Endothelial cell of umbilical vein (primary cell): ENCODE measurements at regions not wholly inside any gene's neighbourhood (a gene's known extent, or its start where the extent isn't known, plus 50 kb on each side); places are given as distances from the start of the nearest gene placed in this dataset.

ENCODE experiments used
- BruUV-seq: library from RNA; stranded (reverse); fragments of 400-500 nt; replicated peaks from 2 replicates; lab custom pipeline; 2021; lab: Mats Ljungman, UMichigan
- CTCF ChIA-PET: fragments of 300-600, 350-600 bp; sonication (Branson Sonifier 250); formaldehyde crosslinking; loops from one replicate; lab custom pipeline; 2021; ENCODE audit warnings: antibody characterized with exemption, inconsistent platforms; lab: Charles Lee
- POLR2A ChIA-PET: fragments of 300-600, 350-600 bp; sonication (Branson Sonifier 250); formaldehyde crosslinking; loops from one replicate; lab custom pipeline; 2021; ENCODE audit warnings: antibody characterized with exemption, inconsistent platforms; lab: Charles Lee
- DNase-seq: peaks from one replicate; pipeline ENCODE4 v3.0.0-alpha.2; 2011; ENCODE audit warnings: low read depth, low spot score
- FAIRE-seq: peaks from 2 replicates; lab custom pipeline; 2011; peaks lifted over from hg19 to GRCh38; lab: Jason Lieb, UNC
- H2AFZ ChIP-seq: 2 replicates; pipeline ENCODE4 v1.6.0; 2012; ENCODE audit warnings: low read depth, low read length, control low read depth, inconsistent platforms
- H3K27ac ChIP-seq: 2 replicates; pipeline ENCODE4 v1.5.1; 2011; ENCODE audit warnings: low read depth, mild to moderate bottlenecking, control low read depth, low read length, moderate library complexity; ENCODE audit not compliant: insufficient read depth
- H3K27me3 ChIP-seq, 2 experiments: 2 replicates each; pipeline versions ENCODE4 v1.6.0 to v1.6.1; 2011; ENCODE audit warnings: low read length in 2 of 2, mixed read lengths in 1 of 2; ENCODE audit not compliant: control insufficient read depth in 2 of 2, insufficient read depth in 2 of 2
- H3K36me3 ChIP-seq, 2 experiments: 2 replicates in 1 of 2; 3 replicates in 1 of 2; pipeline ENCODE4 v1.5.1; 2011; ENCODE audit warnings: low read length in 2 of 2, mild to moderate bottlenecking in 1 of 2, moderate library complexity in 1 of 2; ENCODE audit not compliant: control insufficient read depth in 2 of 2, insufficient read depth in 2 of 2; ENCODE audit errors: extremely low read depth in 1 of 2
- H3K4me1 ChIP-seq: 3 replicates; pipeline ENCODE4 v1.5.1; 2011; ENCODE audit warnings: mild to moderate bottlenecking, low read length; ENCODE audit not compliant: control insufficient read depth, insufficient read depth; ENCODE audit errors: extremely low read depth
- H3K4me2 ChIP-seq: 2 replicates; pipeline ENCODE4 v1.6.1; 2011; ENCODE audit warnings: low read length, control low read depth, mixed read lengths; ENCODE audit not compliant: insufficient read depth
- H3K4me3 ChIP-seq, 3 experiments: fragments of 200-600 bp in 1 of 3; sonication (generic), shearing (Covaris generic) in 1 of 3; replicated peaks in 1 of 3; 2 replicates each; pipeline ENCODE4 v1.5.1; 2011 to 2016; ENCODE audit warnings: control low read depth in 3 of 3, low read length in 3 of 3, mild to moderate bottlenecking in 2 of 3, inconsistent platforms in 1 of 3, low read depth in 1 of 3, moderate library complexity in 1 of 3; ENCODE audit not compliant: insufficient read depth in 1 of 3
- H3K79me2 ChIP-seq: 2 replicates; pipeline ENCODE4 v1.6.0; 2012; ENCODE audit warnings: low read length, inconsistent platforms; ENCODE audit not compliant: control insufficient read depth, insufficient read depth
- H3K9ac ChIP-seq: replicated peaks from 2 replicates; pipeline ENCODE3; 2011; ENCODE audit warnings: low read length, control low read depth; ENCODE audit not compliant: insufficient read depth; ENCODE audit errors: extremely low read depth
- H3K9me1 ChIP-seq: replicated peaks from 3 replicates; pipeline ENCODE4 v1.6.0; 2011; ENCODE audit warnings: mild to moderate bottlenecking, low read length; ENCODE audit not compliant: control insufficient read depth, insufficient read depth; ENCODE audit errors: extremely low read depth
- H3K9me3 ChIP-seq: replicated peaks from 2 replicates; pipeline ENCODE4 v1.5.1; 2012; ENCODE audit warnings: low read length, inconsistent platforms; ENCODE audit not compliant: control insufficient read depth, insufficient read depth
- H4K20me1 ChIP-seq: replicated peaks from 2 replicates; pipeline ENCODE3; 2011; ENCODE audit warnings: mild to moderate bottlenecking, low read length; ENCODE audit not compliant: control insufficient read depth, insufficient read depth; ENCODE audit errors: extremely low read depth
- EZH2 ChIP-seq: IDR thresholded peaks from 2 replicates; pipeline ENCODE4 v1.6.1; 2012; ENCODE audit warnings: borderline replicate concordance, low read depth, mild to moderate bottlenecking, moderate library complexity, low read length, inconsistent platforms; ENCODE audit not compliant: severe bottlenecking
- FOS ChIP-seq: IDR thresholded peaks from 2 replicates; pipeline ENCODE4 v1.6.1; 2011; ENCODE audit warnings: mild to moderate bottlenecking, low read length, moderate library complexity, borderline replicate concordance; ENCODE audit not compliant: insufficient read depth
- GATA2 ChIP-seq: IDR thresholded peaks from 2 replicates; pipeline ENCODE4 v1.7.0; 2011; ENCODE audit warnings: low read depth, mild to moderate bottlenecking, moderate library complexity, mixed read lengths, low read length; ENCODE audit not compliant: insufficient read length, insufficient read depth
- JUN ChIP-seq: IDR thresholded peaks from 2 replicates; pipeline ENCODE4 v1.6.1; 2011; ENCODE audit warnings: borderline replicate concordance, low read depth; ENCODE audit not compliant: insufficient read length, insufficient read depth
- MYC ChIP-seq: IDR thresholded peaks from one replicate; pipeline ENCODE4 v1.6.1; 2011; ENCODE audit warnings: mild to moderate bottlenecking, low read depth, low read length
- POLR2A ChIP-seq: IDR thresholded peaks from 2 replicates; pipeline ENCODE4 v1.6.1; 2012; ENCODE audit warnings: low read depth, mild to moderate bottlenecking, control low read depth, low read length
- POLR2AphosphoS5 ChIP-seq: IDR thresholded peaks from 2 replicates; pipeline ENCODE4 v1.6.1; 2012; ENCODE audit warnings: low read depth, mild to moderate bottlenecking, control low read depth, low read length, moderate library complexity; ENCODE audit not compliant: insufficient read depth
- dilution Hi-C: fragments of 300-500 bp; cut with MboI; formaldehyde crosslinking; loops from one replicate; pipeline ENCODE4 v1.15.0; 2019; ENCODE audit warnings: low sequenced_read_pairs; ENCODE audit not compliant: extremely low pct_ligation_motif_present
- intact Hi-C: fragments of 100-400 bp; cut with micrococcal nuclease; formaldehyde crosslinking; loops from one replicate; pipeline ENCODE4 v1.10.0; 2022
- TF ChIP-seq, protein P1 (sequence below): IDR thresholded peaks from 2 replicates; pipeline ENCODE4 v1.6.1; 2011; ENCODE audit not compliant: insufficient read depth, insufficient read length
- TF ChIP-seq, protein P2 (sequence below), 2 donors: IDR thresholded peaks; 1 replicate in 1 of 2; 2 replicates in 1 of 2; pipeline ENCODE4 v1.5.1; 2011; ENCODE audit warnings: low read length in 2 of 2, mild to moderate bottlenecking in 2 of 2, moderate library complexity in 2 of 2, control low read depth in 1 of 2, inconsistent platforms in 1 of 2, low read depth in 1 of 2; ENCODE audit not compliant: insufficient read depth in 1 of 2; ENCODE audit errors: extremely low read depth in 1 of 2

DNA sequence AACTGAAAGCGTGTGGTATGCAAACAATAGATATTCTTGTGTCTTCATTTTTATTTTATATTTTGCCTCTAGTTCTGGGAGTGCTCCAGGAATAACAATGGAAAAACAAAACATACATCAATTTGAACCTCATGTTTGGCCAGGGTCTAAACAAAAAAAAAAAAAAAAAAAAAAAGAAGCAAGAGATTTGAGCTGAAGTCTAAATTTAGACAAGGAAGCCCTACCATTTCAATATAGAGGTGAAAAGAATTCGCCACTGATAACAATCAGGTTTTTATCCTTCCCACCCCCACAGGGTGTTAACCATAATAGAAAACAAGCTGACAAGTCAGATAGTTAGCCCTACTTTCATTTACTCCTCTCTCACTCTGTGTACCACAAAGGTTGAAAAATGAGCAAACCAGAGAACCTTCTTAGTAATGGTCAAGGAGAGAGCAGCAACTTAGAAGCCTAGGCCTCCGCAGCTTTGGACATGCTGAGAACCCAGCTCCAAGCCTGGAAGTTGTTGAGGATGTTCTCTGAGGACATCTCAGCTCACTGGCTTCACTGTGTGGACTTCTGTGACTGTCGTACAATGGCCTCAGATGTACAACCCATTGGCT, 118.2 kb upstream of the HMHB1 start:
- Histone ChIP-seq H3K9me3 (no peaks in the 10 kb centered on the region), H3K79me2 (no peaks in the 10 kb centered on the region), H3K9me1 (no peaks in the 10 kb centered on the region), H3K27me3 (no peaks in the 10 kb centered on the region), H3K4me2 (no peak overlapping the region), H3K36me3 (no peaks in the 10 kb centered on the region), H4K20me1 (no peaks in the 10 kb centered on the region), H3K4me1 (no peaks in the 10 kb centered on the region), H3K9ac (no peak overlapping the region), H3K27ac (no peak overlapping the region), H3K4me3 (no peak overlapping the region), H2AFZ (no peak overlapping the region)
- intact Hi-C loops (no loop called here), dilution Hi-C loops (no loop called here)
- no TSS peak for BruUV-seq
- CTCF ChIA-PET = interaction anchor here (0.6 kb wide), 1 partner anchor 428 kb away, joined by 3 read pairs; no protein-coding TSS in a partner anchor
- POLR2A ChIA-PET = no interaction called here
- TF ChIP-seq MYC = no peak
- TF ChIP-seq, protein P1, sequence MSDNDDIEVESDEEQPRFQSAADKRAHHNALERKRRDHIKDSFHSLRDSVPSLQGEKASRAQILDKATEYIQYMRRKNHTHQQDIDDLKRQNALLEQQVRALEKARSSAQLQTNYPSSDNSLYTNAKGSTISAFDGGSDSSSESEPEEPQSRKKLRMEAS = no peak
- TF ChIP-seq POLR2AphosphoS5 = no peak
- no peak for TF ChIP-seq GATA2
- TF ChIP-seq FOS = no peak
- TF ChIP-seq POLR2A = no peak
- TF ChIP-seq, protein P2, sequence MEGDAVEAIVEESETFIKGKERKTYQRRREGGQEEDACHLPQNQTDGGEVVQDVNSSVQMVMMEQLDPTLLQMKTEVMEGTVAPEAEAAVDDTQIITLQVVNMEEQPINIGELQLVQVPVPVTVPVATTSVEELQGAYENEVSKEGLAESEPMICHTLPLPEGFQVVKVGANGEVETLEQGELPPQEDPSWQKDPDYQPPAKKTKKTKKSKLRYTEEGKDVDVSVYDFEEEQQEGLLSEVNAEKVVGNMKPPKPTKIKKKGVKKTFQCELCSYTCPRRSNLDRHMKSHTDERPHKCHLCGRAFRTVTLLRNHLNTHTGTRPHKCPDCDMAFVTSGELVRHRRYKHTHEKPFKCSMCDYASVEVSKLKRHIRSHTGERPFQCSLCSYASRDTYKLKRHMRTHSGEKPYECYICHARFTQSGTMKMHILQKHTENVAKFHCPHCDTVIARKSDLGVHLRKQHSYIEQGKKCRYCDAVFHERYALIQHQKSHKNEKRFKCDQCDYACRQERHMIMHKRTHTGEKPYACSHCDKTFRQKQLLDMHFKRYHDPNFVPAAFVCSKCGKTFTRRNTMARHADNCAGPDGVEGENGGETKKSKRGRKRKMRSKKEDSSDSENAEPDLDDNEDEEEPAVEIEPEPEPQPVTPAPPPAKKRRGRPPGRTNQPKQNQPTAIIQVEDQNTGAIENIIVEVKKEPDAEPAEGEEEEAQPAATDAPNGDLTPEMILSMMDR (IDR thresholded peaks at IDR 0.05; ENCODE audit: extremely low read depth in 1 of 2, insufficient read depth in 1 of 2, low read depth in 1 of 2, low read length in 2 of 2) = no peak
- TF ChIP-seq JUN = no peak
- no peak for TF ChIP-seq EZH2
- FAIRE-seq = no peak
- DNase-seq = peak; percentile 48
